Muscle layer of duodenum (tissue), 2 donors: ENCODE measurements at regions not wholly inside any gene's neighbourhood (a gene's known extent, or its start where the extent isn't known, plus 50 kb on each side); places are given as distances from the start of the nearest gene placed in this dataset.
"Not testable (repeated sequence)": the region's sequence is repeated elsewhere in the genome, so short reads cannot be mapped to it uniquely, and the experiment has no call there.

Experiments
- H3K27ac ChIP-seq: one replicate; pipeline ENCODE4 v1.7.0; 2013; ENCODE audit warnings: mild to moderate bottlenecking, low read length
- H3K27me3 ChIP-seq: one replicate; pipeline ENCODE4 v1.7.0; 2013; ENCODE audit warnings: low read depth, mild to moderate bottlenecking, control low read depth, low read length
- H3K36me3 ChIP-seq, 2 donors: one replicate each; pipeline ENCODE4 v1.7.0; 2013; ENCODE audit warnings: low read length in 2 of 2, control low read depth in 1 of 2, mild to moderate bottlenecking in 1 of 2; ENCODE audit not compliant: insufficient read depth in 2 of 2, control insufficient read depth in 1 of 2
- H3K4me1 ChIP-seq, 2 donors: one replicate each; pipeline ENCODE4 v1.7.0; 2013; ENCODE audit warnings: low read length in 2 of 2, mild to moderate bottlenecking in 2 of 2, control low read depth in 1 of 2, moderate library complexity in 1 of 2; ENCODE audit not compliant: insufficient read depth in 2 of 2, control insufficient read depth in 1 of 2
- H3K4me3 ChIP-seq, 2 donors: one replicate each; pipeline ENCODE4 v1.7.0; 2013; ENCODE audit warnings: low read length in 2 of 2, low read depth in 1 of 2, mild to moderate bottlenecking in 1 of 2
- H3K9me3 ChIP-seq, 2 donors: one replicate each; pipeline ENCODE4 v1.7.0; 2013; ENCODE audit warnings: low read length in 2 of 2, control low read depth in 1 of 2, mild to moderate bottlenecking in 1 of 2; ENCODE audit not compliant: control insufficient read depth in 1 of 2
- donor health status: healthy.

- H3K27me3 ChIP-seq, H3K4me3 ChIP-seq, H3K36me3 ChIP-seq, H3K4me1 ChIP-seq, H3K9me3 ChIP-seq, H3K27ac ChIP-seq: not testable (repeated sequence)
These were observed 283.4 kb downstream of the TSN start for GRCh38 chr2:122038816-122039215.

DNA sequence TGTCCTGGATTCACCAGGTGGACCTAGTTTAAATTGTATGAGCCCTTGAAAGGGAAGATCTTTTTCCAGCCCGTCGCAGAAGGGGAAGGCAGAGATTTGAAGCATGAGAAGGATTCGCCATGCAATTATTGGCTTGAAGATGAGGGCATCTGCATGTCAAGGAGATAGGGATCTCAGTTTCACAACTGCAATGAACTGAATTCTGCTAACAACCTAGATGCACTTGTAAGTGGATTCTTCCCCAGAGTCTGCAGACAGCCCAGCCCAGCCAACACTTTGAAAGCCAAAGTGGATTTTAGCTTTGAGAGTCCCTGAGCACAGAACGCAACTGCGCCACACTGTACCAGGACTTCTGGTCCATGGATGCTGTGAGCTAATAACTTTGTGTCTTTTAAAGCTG lies 286.0 kb downstream of the TSN start:
- Histone ChIP-seq H3K9me3 (no peaks in the 10 kb centered on the region), H3K27me3 (no peaks in the 10 kb centered on the region), H3K27ac (no peak overlapping the region), H3K4me1 (no peaks in the 10 kb centered on the region), H3K4me3 (no peak overlapping the region), H3K36me3 (no peaks in the 10 kb centered on the region)

DNA sequence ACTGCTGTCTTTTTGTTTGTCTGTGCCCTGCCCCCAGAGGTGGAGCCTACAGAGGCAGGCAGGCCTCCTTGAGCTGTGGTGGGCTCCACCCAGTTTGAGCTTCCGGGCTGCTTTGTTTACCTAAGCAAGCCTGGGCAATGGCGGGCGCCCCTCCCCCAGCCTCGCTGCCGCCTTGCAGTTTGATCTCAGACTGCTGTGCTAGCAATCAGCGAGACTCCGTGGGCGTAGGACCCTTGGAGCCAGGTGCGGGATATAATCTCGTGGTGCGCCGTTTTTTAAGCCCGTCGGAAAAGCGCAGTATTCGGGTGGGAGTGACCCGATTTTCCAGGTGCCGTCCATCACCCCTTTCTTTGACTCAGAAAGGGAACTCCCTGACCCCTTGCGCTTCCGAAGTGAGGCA lies 296.2 kb downstream of the TSN start:
- not testable (repeated sequence) for H3K9me3 ChIP-seq, H3K27ac ChIP-seq, H3K4me1 ChIP-seq, H3K27me3 ChIP-seq, H3K36me3 ChIP-seq, H3K4me3 ChIP-seq

GRCh38 chr2:122055521-122055931 lies 300.1 kb downstream of the TSN start:
- Histone ChIP-seq H3K27me3 (no peaks in the 10 kb centered on the region), H3K27ac (no peak overlapping the region), H3K9me3 (no peaks in the 10 kb centered on the region), H3K4me3 (no peak overlapping the region), H3K36me3 (no peaks in the 10 kb centered on the region), H3K4me1 (no peaks in the 10 kb centered on the region)

DNA sequence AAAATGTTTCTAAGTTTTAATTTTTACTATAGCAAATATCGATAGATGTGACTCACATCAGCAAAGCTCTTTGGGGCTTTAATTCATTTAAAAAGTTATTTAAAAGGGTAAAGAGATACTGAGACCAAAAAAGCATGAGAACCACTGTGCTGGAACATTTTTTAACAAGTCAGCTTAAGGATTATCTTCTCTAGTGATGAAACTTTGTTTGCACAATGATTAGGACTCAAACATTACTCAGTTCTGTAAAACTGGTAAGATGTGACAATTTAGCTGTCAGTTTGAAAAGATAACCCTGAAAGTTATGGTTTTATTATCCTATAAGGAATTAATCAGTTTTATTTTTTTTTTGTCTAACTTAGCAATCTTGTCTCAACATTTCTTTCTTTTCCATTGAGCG lies 301.4 kb downstream of the TSN start:
- no peaks in the 10 kb centered on the region for H3K27me3 ChIP-seq
- no peaks in the 10 kb centered on the region for H3K9me3 ChIP-seq
- H3K4me3 ChIP-seq: no peak overlapping the region
- no peaks in the 10 kb centered on the region for H3K4me1 ChIP-seq
- H3K27ac ChIP-seq: no peak overlapping the region
- H3K36me3 ChIP-seq: no peaks in the 10 kb centered on the region

DNA sequence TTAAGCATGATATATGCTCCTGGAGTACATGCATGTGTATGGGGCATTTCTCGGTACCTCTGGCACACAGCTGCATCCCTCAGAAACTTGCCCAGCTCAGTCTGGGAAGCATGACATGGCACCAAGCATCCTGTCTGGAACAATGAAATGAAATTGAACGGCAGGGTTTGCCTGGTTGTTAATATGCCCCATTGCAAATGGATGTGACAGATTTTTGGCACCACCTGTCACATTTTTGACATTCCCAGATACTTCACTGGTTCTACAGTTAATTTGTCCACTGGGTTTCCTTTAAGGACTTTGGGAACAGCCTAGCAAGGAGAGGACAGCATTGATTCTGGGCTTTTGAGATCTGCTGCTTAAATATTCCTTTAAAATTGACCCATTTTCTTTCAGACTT lies 305.8 kb downstream of the TSN start:
- Histone ChIP-seq H3K27ac (no peak overlapping the region), H3K36me3 (no peaks in the 10 kb centered on the region), H3K4me1 (no peaks in the 10 kb centered on the region), H3K4me3 (no peak overlapping the region), H3K27me3 (no peaks in the 10 kb centered on the region), H3K9me3 (no peaks in the 10 kb centered on the region)

GRCh38 chr2:122061831-122062230 lies 306.4 kb downstream of the TSN start:
- H3K36me3 ChIP-seq: no peaks in the 10 kb centered on the region
- H3K4me3 ChIP-seq: no peak overlapping the region
- H3K27ac ChIP-seq: no peak overlapping the region
- H3K4me1 ChIP-seq: no peaks in the 10 kb centered on the region
- no peaks in the 10 kb centered on the region for H3K27me3 ChIP-seq
- H3K9me3 ChIP-seq: no peaks in the 10 kb centered on the region

DNA sequence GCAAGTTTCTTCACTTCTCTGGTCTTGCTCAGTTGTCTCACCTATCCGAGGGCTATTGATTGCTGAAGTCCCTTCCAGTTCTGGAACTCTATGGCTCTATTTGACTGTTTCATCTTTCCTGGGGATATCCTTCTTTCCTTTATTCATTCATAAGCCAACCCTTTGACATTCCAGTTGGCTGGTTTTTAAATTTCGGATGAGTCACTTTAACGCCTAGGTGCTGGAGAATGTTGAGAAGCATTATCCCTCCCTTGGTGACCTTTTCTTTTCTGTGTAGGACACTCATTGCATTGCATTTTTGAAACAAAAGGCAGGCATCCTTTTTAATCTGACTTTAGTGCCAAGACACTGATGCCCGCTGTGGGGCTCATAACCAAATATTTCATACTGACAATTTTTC lies 307.1 kb downstream of the TSN start:
- no peaks in the 10 kb centered on the region for H3K4me1 ChIP-seq

DNA sequence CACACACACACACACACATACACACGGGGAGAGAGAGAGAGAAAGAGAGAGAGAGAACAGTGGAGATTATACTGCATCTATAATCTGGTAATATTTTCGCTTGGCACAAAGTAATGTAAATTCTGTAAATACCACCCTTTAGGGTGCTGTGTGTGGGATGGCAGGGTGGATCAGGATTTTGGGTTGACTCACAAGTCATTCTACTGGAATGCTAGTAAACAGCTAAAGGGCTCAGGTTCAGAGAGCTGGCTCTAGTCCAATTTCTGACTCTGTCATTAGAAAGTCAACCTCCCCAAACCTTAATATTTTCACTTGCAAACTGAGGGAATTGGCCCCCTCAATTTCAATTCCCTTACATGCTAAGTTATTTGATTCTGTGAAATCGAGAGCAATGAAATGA lies 308.3 kb downstream of the TSN start:
- Histone ChIP-seq H3K27ac (no peak overlapping the region), H3K4me1 (no peaks in the 10 kb centered on the region), H3K9me3 (no peaks in the 10 kb centered on the region), H3K4me3 (no peak overlapping the region), H3K27me3 (no peaks in the 10 kb centered on the region), H3K36me3 (no peaks in the 10 kb centered on the region)

More for the DNA sequence above, 307.1 kb downstream of the TSN start:
- Histone ChIP-seq H3K4me3 (no peak overlapping the region), H3K36me3 (no peaks in the 10 kb centered on the region), H3K27me3 (no peaks in the 10 kb centered on the region), H3K9me3 (no peaks in the 10 kb centered on the region), H3K27ac (no peak overlapping the region)

DNA sequence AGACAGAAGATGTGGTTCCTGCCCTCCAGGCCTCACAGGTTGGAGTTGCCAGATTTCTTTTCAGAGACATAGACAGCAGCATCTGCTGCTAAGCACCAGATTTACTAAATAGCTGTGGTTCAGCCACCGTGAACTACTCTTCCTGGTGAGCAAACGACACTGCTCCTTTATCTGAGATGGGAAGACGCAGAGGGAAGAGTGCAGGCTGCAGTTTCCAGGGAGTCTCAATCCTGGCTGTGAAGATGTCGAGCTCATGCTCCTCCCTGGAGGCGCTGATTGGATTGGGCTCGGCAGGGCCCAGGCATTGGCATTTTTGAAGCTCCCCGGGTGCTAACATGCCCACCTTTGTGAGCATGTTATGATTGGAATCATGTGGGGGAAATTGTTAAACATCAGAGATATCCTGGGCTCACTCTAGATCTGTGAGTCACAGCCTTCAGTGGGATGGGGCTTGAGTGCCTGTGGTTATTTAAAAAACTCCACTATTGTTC lies 314.8 kb downstream of the TSN start:
- H3K27ac ChIP-seq: no peak overlapping the region
- H3K4me3 ChIP-seq: no peak overlapping the region
- H3K9me3 ChIP-seq: no peaks in the 10 kb centered on the region
- no peaks in the 10 kb centered on the region for H3K27me3 ChIP-seq
- no peaks in the 10 kb centered on the region for H3K4me1 ChIP-seq
- no peaks in the 10 kb centered on the region for H3K36me3 ChIP-seq

- H3K4me1 ChIP-seq: no peaks in the 10 kb centered on the region
- no peaks in the 10 kb centered on the region for H3K27me3 ChIP-seq
- no peaks in the 10 kb centered on the region for H3K9me3 ChIP-seq
- no peaks in the 10 kb centered on the region for H3K36me3 ChIP-seq
- H3K27ac ChIP-seq: no peak overlapping the region
- H3K4me3 ChIP-seq: no peak overlapping the region
These were observed 317.2 kb downstream of the TSN start for GRCh38 chr2:122072666-122073065.

DNA sequence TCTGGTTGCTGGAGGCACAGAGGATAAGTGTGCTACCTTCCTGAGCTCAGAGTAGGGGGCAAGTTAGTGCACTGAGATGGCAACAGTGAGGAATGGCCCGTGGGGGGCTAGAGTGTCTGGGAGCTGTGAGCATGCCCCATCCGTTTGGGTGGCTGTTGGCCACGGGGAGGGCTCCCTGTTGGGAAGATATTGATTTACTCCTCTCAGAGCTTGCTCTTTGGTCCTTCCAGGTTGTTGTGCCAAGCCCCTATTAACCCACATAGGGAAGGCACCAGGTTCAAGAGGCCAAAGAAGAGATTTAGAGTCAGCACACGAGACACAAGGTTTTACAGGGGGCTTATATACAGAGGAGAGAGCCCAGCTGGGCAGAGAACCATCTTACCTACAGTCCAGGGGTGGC lies 318.8 kb downstream of the TSN start:
- Histone ChIP-seq H3K27ac (no peak overlapping the region), H3K4me3 (no peak overlapping the region), H3K9me3 (no peaks in the 10 kb centered on the region), H3K36me3 (no peaks in the 10 kb centered on the region), H3K27me3 (no peaks in the 10 kb centered on the region), H3K4me1 (no peaks in the 10 kb centered on the region)
